Inferior parietal cortex (tissue), 1 donor: ENCODE measurements at regions not wholly inside any gene's neighbourhood (a gene's known extent, or its start where the extent isn't known, plus 50 kb on each side); places are given as distances from the start of the nearest gene placed in this dataset.

Experiments
- DNase-seq: peaks from one replicate; pipeline ENCODE4 v3.0.0-alpha.2; 2016; ENCODE audit errors: extremely low spot score

GRCh38 chr9:81193362-81194339 is 495.7 kb downstream of the TLE1 start:
- no peak for DNase-seq

- no peak for DNase-seq
Observed at GRCh38 chr9:81191222-81191621, 498.1 kb downstream of the TLE1 start.

GRCh38 chr9:81190659-81191058 is 498.7 kb downstream of the TLE1 start:
- DNase-seq = no peak

GRCh38 chr9:81183761-81184160 is 505.6 kb downstream of the TLE1 start:
- no peak for DNase-seq

GRCh38 chr9:81182431-81182830 is 506.9 kb downstream of the TLE1 start:
- DNase-seq = no peak

GRCh38 chr9:81174023-81174422 is 515.3 kb downstream of the TLE1 start:
- DNase-seq = no peak

- no peak for DNase-seq
Observed at GRCh38 chr9:81171689-81172088, 517.7 kb downstream of the TLE1 start.

GRCh38 chr9:81162361-81162760 is 527.0 kb downstream of the TLE1 start:
- no peak for DNase-seq

GRCh38 chr9:81156381-81156780 is 533.0 kb downstream of the TLE1 start:
- no peak for DNase-seq

GRCh38 chr9:81150016-81150625 is 539.2 kb downstream of the TLE1 start:
- DNase-seq = no peak

- DNase-seq = no peak
Observed at GRCh38 chr9:81146684-81147337, 542.5 kb downstream of the TLE1 start.

- DNase-seq = no peak
Observed at GRCh38 chr9:81146241-81146640, 543.1 kb downstream of the TLE1 start.

- no peak for DNase-seq
Observed at GRCh38 chr9:81145331-81145963, 543.9 kb downstream of the TLE1 start.

GRCh38 chr9:81141961-81142360 is 547.4 kb downstream of the TLE1 start:
- DNase-seq = no peak

- no peak for DNase-seq
Observed at GRCh38 chr9:81137976-81138568, 551.3 kb downstream of the TLE1 start.

GRCh38 chr9:81132796-81133195 is 556.6 kb downstream of the TLE1 start:
- DNase-seq = no peak

- no peak for DNase-seq
Observed at GRCh38 chr9:81132318-81132717, 557.0 kb downstream of the TLE1 start.

GRCh38 chr9:81128701-81129100 is 560.6 kb downstream of the TLE1 start:
- no peak for DNase-seq

GRCh38 chr9:81125446-81126092 is 563.8 kb downstream of the TLE1 start:
- DNase-seq = no peak

- no peak for DNase-seq
Observed at GRCh38 chr9:81123526-81123925, 565.8 kb downstream of the TLE1 start.

- no peak for DNase-seq
Observed at GRCh38 chr9:81122749-81123148, 566.6 kb downstream of the TLE1 start.
